Left ventricle myocardium inferior (tissue), 1 donor: ENCODE measurements at regions not wholly inside any gene's neighbourhood (a gene's known extent, or its start where the extent isn't known, plus 50 kb on each side); places are given as distances from the start of the nearest gene placed in this dataset.

ENCODE experiments used
- DNase-seq: peaks from one replicate; pipeline ENCODE4 v3.0.0-alpha.2; 2020
- H3K27ac ChIP-seq: fragments of 200-600 bp; replicated peaks from 2 replicates; pipeline ENCODE4 v1.8.0; 2021
- H3K27me3 ChIP-seq: fragments of 200-600 bp; 2 replicates; pipeline ENCODE4 v1.8.0; 2021; ENCODE audit warnings: low read depth
- H3K36me3 ChIP-seq: fragments of 200-600 bp; 2 replicates; pipeline ENCODE4 v1.8.0; 2021
- H3K4me1 ChIP-seq: fragments of 200-600 bp; 2 replicates; pipeline ENCODE4 v1.8.0; 2021
- H3K4me3 ChIP-seq: fragments of 200-600 bp; 2 replicates; pipeline ENCODE4 v1.8.0; 2021; ENCODE audit warnings: mild to moderate bottlenecking, moderate library complexity
- H3K9me3 ChIP-seq: fragments of 200-600 bp; replicated peaks from 2 replicates; pipeline ENCODE4 v1.8.0; 2021
- intact Hi-C: fragments of 100-400 bp; cut with micrococcal nuclease; formaldehyde crosslinking; loops from one replicate; pipeline ENCODE4 v1.11.0; 2022
- TF ChIP-seq, protein P1 (sequence below): fragments of 200-600 bp; IDR thresholded peaks from 2 replicates; pipeline ENCODE4 v1.8.0; 2021; ENCODE audit warnings: antibody characterized with exemption, mild to moderate bottlenecking, borderline replicate concordance
- donor health status: DM: no; HTN: yes; CAD: no; lungs with severe emphysema.

GRCh38 chr10:65845916-65846315 is 1079.9 kb upstream of the LRRTM3 start:
- no peak for DNase-seq
- H3K4me3 ChIP-seq: no peak overlapping the region
- H3K9me3 ChIP-seq: peaks cover 6% of the 10 kb centered on the region
- no peaks in the 10 kb centered on the region for H3K4me1 ChIP-seq
- H3K27ac ChIP-seq: no peak overlapping the region
- intact Hi-C loops: no loop called here
- no peaks in the 10 kb centered on the region for H3K36me3 ChIP-seq
- TF ChIP-seq, protein P1, sequence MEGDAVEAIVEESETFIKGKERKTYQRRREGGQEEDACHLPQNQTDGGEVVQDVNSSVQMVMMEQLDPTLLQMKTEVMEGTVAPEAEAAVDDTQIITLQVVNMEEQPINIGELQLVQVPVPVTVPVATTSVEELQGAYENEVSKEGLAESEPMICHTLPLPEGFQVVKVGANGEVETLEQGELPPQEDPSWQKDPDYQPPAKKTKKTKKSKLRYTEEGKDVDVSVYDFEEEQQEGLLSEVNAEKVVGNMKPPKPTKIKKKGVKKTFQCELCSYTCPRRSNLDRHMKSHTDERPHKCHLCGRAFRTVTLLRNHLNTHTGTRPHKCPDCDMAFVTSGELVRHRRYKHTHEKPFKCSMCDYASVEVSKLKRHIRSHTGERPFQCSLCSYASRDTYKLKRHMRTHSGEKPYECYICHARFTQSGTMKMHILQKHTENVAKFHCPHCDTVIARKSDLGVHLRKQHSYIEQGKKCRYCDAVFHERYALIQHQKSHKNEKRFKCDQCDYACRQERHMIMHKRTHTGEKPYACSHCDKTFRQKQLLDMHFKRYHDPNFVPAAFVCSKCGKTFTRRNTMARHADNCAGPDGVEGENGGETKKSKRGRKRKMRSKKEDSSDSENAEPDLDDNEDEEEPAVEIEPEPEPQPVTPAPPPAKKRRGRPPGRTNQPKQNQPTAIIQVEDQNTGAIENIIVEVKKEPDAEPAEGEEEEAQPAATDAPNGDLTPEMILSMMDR: no peak
- no peaks in the 10 kb centered on the region for H3K27me3 ChIP-seq

DNA sequence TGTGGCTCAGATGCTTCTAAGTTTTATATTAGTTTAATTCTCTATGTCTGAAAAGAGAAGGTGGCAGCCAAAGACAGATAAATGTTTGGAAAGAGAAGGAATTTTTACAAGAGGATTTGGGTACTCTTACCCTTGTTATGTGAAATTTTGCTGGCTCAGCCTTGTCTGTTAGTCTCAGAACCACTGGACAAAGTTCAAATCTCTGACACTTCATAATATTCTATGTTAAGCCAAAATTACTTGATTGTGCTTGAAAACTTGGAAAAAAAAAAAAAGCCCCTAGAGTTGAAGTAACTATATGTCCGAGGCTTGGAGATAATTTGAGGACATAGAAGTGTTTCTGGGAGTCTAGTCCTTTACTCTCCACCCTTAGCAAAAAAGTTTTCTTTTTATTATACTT is 1079.3 kb upstream of the LRRTM3 start:
- TF ChIP-seq, protein P1: no peak
- Histone ChIP-seq H3K4me1 (no peaks in the 10 kb centered on the region), H3K36me3 (no peaks in the 10 kb centered on the region), H3K9me3 (peaks cover 6% of the 10 kb centered on the region), H3K27me3 (no peaks in the 10 kb centered on the region), H3K27ac (no peak overlapping the region), H3K4me3 (no peak overlapping the region)
- DNase-seq: no peak
- intact Hi-C loops: no loop called here

- Histone ChIP-seq H3K4me3 (no peak overlapping the region), H3K27me3 (no peaks in the 10 kb centered on the region), H3K27ac (no peak overlapping the region), H3K36me3 (no peaks in the 10 kb centered on the region), H3K4me1 (no peaks in the 10 kb centered on the region), H3K9me3 (peaks cover 6% of the 10 kb centered on the region)
- TF ChIP-seq, protein P1: no peak
- DNase-seq: no peak
- intact Hi-C loops: no loop called here
Observed at GRCh38 chr10:65846949-65847348, 1078.9 kb upstream of the LRRTM3 start.

- intact Hi-C loops: no loop called here
- no peak for DNase-seq
- Histone ChIP-seq H3K27me3 (no peaks in the 10 kb centered on the region), H3K9me3 (peaks cover 6% of the 10 kb centered on the region), H3K4me3 (no peak overlapping the region), H3K27ac (no peak overlapping the region), H3K36me3 (no peaks in the 10 kb centered on the region), H3K4me1 (no peaks in the 10 kb centered on the region)
- TF ChIP-seq, protein P1: no peak
Observed at GRCh38 chr10:65847436-65848230, 1078.2 kb upstream of the LRRTM3 start.

- Histone ChIP-seq H3K27ac (no peak overlapping the region), H3K27me3 (no peaks in the 10 kb centered on the region), H3K9me3 (no peaks in the 10 kb centered on the region), H3K4me1 (no peaks in the 10 kb centered on the region), H3K4me3 (no peak overlapping the region), H3K36me3 (no peaks in the 10 kb centered on the region)
- intact Hi-C loops: no loop called here
- TF ChIP-seq, protein P1: no peak
- no peak for DNase-seq
Observed at GRCh38 chr10:65858841-65859240, 1067.0 kb upstream of the LRRTM3 start.
